ENCODE measurements at regions not wholly inside any gene's neighbourhood (a gene's known extent, or its start where the extent isn't known, plus 50 kb on each side); places are given as distances from the start of the nearest gene placed in this dataset.

DNA sequence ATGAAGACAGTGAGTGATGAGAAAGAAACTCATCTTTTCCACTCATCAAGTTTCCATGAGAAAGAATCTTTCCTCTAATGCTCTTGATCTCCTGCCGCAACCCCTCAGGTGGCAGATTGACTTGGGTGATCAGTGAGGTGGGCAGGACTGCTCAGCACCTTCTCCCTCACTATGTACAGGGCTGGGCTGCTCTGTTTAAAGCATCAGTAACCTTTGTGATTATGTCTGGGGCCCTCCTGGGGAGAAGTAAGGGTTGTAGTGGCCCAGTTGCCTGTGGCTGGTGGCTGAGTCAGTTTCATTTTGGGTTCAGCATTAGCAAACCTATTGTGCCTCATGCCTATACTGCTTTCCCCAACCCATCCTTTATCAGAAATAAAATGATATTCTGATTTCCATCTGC lies 366.0 kb downstream of the TTLL7 start:
- H3K27me3 Mint-ChIP-seq, result no peaks in the 10 kb centered on the region
- H3K9me3 Mint-ChIP-seq, result peaks cover 0 to 2% (median 0%) of the 10 kb centered on the region in 9 donors
- ATAC-seq, result no peak
- H3K27ac Mint-ChIP-seq, result peak overlapping the region in 1 of 10 donors; percentile 63
- H3K4me1 Mint-ChIP-seq, result peaks cover 0 to 2% (median 0%) of the 10 kb centered on the region in 4 donors
- no peak overlapping the region for H3K4me3 Mint-ChIP-seq
- no peak for DNase-seq
- peaks cover 0 to 2% (median 0%) of the 10 kb centered on the region in 3 donors for H3K36me3 Mint-ChIP-seq
- POLR2A ChIA-PET, result no interaction called here

DNA sequence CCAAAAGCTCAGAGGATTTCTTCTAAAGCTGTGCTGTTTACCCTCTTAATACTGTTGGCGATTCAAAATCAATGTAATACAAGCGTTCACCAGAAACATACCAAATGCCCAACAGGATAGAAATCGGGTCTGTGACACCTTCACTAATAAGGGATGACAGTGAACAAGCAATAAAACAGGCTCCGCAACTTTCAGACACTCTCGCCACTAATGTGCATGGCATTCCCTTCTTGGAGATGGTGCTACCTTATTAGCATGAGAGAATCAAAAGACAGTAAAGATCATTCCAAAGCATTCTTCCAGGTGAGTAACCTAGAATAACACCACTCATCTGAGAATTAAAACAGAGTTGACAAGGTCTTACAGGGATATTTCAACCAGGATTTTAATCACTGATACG lies 367.1 kb downstream of the TTLL7 start:
- H3K36me3 Mint-ChIP-seq, result peaks cover 0 to 2% (median 0%) of the 10 kb centered on the region in 3 donors
- DNase-seq (no peak), ATAC-seq (no peak)
- H3K4me3 Mint-ChIP-seq, result no peak overlapping the region
- H3K27me3 Mint-ChIP-seq, result no peaks in the 10 kb centered on the region
- POLR2A ChIA-PET, result no interaction called here
- no peak overlapping the region for H3K27ac Mint-ChIP-seq
- peaks cover 0 to 2% (median 0%) of the 10 kb centered on the region in 9 donors for H3K9me3 Mint-ChIP-seq
- H3K4me1 Mint-ChIP-seq, result peaks cover 0 to 2% (median 0%) of the 10 kb centered on the region in 4 donors

DNA sequence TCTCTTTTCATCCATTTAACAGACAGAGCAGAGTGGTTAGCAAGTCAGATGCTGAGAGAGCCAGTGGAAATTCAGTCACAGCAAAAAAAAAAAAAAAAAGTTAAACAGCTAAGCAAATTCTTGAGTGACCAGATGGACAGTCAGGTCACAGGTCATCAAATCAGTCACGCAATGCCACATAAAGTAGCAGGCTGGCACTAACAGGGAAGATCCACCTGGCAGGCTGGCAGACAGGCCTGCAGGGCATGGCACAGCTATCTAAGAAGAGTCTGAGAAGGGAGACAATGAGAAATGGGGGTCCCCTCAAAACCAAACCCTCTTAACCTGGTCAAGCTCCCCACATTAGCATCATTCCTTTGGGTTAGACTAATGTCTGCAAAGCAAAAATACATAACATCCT lies 371.9 kb downstream of the TTLL7 start:
- Mint-ChIP-seq H3K4me3 (no peak overlapping the region), H3K27me3 (no peaks in the 10 kb centered on the region), H3K9me3 (peaks cover 0 to 4% (median 0%) of the 10 kb centered on the region in 9 donors), H3K36me3 (peaks cover 0 to 2% (median 0%) of the 10 kb centered on the region in 3 donors), H3K4me1 (peaks cover 0 to 2% (median 0%) of the 10 kb centered on the region in 4 donors), H3K27ac (peak overlapping the region in 1 of 10 donors; percentile 49)
- no peak for DNase-seq
- ATAC-seq, result no peak
- POLR2A ChIA-PET, result no interaction called here

DNA sequence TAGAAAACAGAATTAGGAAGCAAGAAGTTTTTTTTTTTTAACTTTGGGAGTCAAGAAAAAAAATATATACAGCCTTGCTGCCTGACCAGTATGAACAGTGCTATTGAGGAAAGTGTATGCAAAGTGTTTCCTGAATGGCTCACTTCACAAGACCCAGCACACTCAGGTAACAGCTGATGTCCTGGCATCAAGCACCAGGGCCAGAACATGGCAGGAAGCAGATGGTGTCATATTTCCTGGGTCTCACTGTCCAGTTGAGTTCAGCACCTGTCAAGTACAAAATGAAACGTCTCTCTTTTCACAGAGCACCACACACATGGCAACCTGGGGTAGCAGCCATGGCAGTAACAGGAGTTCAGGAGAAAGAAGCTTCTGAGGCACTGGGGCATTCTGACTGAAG lies 372.3 kb downstream of the TTLL7 start:
- H3K27ac Mint-ChIP-seq, result peak overlapping the region in 1 of 10 donors; percentile 49

DNA sequence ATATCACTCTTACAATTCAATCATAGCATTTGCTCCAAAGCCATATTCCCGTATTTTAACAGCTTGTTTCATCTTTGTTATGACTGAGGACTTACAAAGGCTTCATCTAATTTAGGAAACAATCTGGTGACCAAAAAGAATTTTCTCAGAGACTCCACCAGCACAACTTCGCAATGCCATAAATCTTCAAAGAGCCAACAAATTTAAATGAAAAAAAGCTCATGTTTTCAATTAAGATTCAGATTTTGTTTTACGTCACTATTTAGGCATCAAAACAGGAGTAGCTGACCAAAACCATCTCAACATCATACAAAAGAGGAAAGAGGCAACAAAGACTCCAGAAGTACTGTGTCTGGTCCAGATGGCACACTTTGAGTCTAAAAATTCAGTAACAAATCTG lies 373.3 kb downstream of the TTLL7 start:
- Mint-ChIP-seq H3K4me1 (peaks cover 0 to 2% (median 0%) of the 10 kb centered on the region in 4 donors), H3K9me3 (peaks cover 0 to 4% (median 0%) of the 10 kb centered on the region in 9 donors), H3K27ac (no peak overlapping the region), H3K27me3 (no peaks in the 10 kb centered on the region), H3K36me3 (peaks cover 0 to 2% (median 0%) of the 10 kb centered on the region in 3 donors), H3K4me3 (no peak overlapping the region)
- no peak for ATAC-seq
- POLR2A ChIA-PET, result no interaction called here
- no peak for DNase-seq

More for the DNA sequence above, 372.3 kb downstream of the TTLL7 start:
- Mint-ChIP-seq H3K4me3 (no peak overlapping the region), H3K36me3 (peaks cover 0 to 2% (median 0%) of the 10 kb centered on the region in 3 donors), H3K27me3 (no peaks in the 10 kb centered on the region), H3K4me1 (peaks cover 0 to 2% (median 0%) of the 10 kb centered on the region in 4 donors), H3K9me3 (peaks cover 0 to 4% (median 0%) of the 10 kb centered on the region in 9 donors)
- no peak for ATAC-seq
- DNase-seq, result no peak
- POLR2A ChIA-PET, result no interaction called here

DNA sequence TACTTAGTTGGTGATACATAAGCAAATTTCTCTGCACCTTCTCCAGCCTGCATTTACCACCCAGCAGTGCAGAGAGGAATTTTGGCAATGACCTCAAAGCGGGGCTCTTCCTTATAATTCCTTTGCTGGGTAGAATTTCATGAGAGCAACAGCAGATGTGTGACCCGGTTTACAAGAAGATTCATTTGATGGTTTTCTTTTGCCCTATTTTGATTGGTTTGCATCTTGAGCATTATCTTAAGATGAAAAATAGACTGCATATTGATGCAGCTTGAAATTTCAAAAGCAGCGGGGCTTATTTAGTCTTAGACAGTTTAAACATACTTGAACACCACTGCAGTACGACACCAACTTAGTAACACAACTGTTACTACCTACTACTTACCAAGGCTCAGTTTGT lies 378.9 kb downstream of the TTLL7 start:
- no peak overlapping the region for H3K27ac Mint-ChIP-seq
- POLR2A ChIA-PET, result no interaction called here
- no peaks in the 10 kb centered on the region for H3K36me3 Mint-ChIP-seq
- DNase-seq (no peak), ATAC-seq (no peak)
- H3K4me3 Mint-ChIP-seq, result no peak overlapping the region
- H3K4me1 Mint-ChIP-seq, result peaks cover 0 to 2% (median 0%) of the 10 kb centered on the region in 4 donors
- peaks cover 0 to 4% (median 0%) of the 10 kb centered on the region in 9 donors for H3K9me3 Mint-ChIP-seq
- no peaks in the 10 kb centered on the region for H3K27me3 Mint-ChIP-seq

DNA sequence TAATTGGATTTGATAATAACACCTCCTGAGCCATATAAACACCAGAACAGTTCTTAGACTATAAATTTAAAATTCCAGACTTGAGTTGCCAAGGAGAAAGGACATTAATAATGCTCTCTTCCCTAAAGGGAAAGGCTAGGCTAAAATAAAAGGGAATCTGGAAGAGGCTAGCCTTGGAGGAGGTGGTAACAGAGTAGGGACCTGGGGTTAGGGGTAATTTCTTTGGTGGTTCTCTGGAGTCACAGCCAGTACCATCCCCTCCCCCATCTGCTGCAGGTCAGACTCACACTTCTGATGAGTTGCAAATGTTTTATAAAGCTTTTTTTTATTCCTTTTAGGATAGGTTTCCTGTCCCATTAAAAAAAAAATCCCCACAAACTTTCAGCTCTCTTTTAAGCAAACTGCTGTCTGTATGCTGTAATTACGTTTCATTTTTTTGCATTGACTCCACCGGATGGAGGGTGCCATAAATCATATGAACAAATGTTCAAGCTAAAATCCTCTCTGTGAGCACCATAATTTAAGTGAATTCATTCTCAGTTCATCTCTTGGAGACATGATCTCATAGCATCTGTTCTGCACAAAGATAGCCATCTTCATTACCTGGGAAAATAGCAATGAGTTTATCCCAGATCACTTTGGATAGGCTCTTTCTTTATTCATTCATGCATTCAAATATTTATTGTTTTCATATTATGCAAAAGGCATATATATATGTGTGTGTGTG lies 379.6 kb downstream of the TTLL7 start:
- POLR2A ChIA-PET, result no interaction called here
- H3K36me3 Mint-ChIP-seq, result no peaks in the 10 kb centered on the region
- no peaks in the 10 kb centered on the region for H3K27me3 Mint-ChIP-seq
- no peak overlapping the region for H3K4me3 Mint-ChIP-seq
- H3K9me3 Mint-ChIP-seq, result peaks cover 0 to 4% (median 0%) of the 10 kb centered on the region in 9 donors
- no peak overlapping the region for H3K27ac Mint-ChIP-seq
- DNase-seq (no peak), ATAC-seq (no peak)
- peaks cover 0 to 2% (median 0%) of the 10 kb centered on the region in 4 donors for H3K4me1 Mint-ChIP-seq

DNA sequence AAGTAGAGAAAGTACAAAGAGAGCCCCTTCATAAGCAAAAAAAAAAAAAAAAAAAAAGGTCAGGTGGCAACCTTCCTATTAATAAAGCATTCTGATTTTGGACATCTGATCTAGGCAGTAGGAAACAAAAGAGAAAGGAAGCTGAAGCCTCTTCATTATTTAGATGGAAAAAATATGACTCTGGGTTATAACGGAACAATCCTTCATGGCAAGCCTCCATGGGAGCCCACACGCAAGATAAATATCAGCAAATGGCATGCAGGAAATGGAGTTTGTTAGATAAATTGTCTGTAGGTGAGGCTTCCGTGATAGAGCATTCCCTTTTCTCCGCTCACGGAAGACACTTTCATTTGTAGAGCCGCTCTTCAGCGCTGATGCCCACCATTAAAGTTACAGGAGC lies 381.0 kb downstream of the TTLL7 start:
- H3K9me3 Mint-ChIP-seq, result peaks cover 0 to 4% (median 0%) of the 10 kb centered on the region in 9 donors
- H3K4me1 Mint-ChIP-seq, result peaks cover 0 to 2% (median 0%) of the 10 kb centered on the region in 4 donors
- H3K27ac Mint-ChIP-seq, result no peak overlapping the region
- DNase-seq, result no peak
- no peak overlapping the region for H3K4me3 Mint-ChIP-seq
- POLR2A ChIA-PET, result no interaction called here
- ATAC-seq, result no peak
- no peaks in the 10 kb centered on the region for H3K27me3 Mint-ChIP-seq
- no peaks in the 10 kb centered on the region for H3K36me3 Mint-ChIP-seq

DNA sequence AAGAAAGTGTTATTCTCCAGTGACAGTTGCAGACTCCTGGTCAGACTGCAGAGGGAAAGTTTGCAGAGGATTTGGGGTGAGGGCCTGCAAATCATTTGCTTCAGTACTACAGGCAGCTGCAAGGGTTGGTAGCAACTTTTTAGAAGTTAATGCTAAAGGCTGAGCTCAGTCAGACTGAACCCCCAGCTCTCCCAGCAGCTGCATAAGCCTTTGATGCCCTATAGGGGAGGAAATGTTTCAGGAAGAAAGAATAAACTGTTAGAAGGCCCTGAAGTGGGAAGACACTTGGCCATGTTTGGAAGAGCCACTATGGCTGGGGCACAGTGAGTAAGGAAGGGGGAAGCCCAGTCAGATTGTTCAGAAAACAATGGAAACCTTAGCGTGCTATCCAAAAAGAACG lies 383.6 kb downstream of the TTLL7 start:
- no peaks in the 10 kb centered on the region for H3K9me3 Mint-ChIP-seq
- ATAC-seq, result no peak
- POLR2A ChIA-PET, result no interaction called here

DNA sequence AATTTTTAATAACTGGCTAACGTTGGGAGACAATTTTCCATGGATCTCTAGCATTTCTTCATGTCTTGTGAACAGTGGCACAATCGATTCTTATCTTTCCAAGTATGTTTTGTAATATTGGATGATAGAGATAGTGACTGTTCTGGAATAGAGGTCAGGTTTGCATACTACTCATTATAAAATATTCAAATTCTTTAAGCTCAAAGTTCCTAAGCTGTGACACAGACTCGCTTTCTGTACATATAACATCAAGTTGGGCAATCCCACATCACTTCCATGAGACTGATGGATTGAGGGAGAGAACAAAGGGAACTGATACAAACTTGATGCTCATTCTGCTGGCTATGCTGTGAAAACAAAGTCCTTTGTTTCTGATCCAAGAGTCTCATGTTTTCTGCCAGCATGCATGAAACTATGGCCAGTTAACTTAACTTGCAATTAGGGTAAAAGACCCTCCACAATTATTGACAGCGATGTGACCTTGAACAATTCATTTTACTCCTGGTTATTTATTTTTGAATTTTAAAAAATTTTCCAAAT lies 392.4 kb downstream of the TTLL7 start:
- ATAC-seq, result no peak
- H3K36me3 Mint-ChIP-seq, result peaks cover 0 to 2% (median 0%) of the 10 kb centered on the region in 3 donors
- no peak overlapping the region for H3K27ac Mint-ChIP-seq
- peaks cover 0 to 6% (median 0%) of the 10 kb centered on the region in 9 donors for H3K9me3 Mint-ChIP-seq
- H3K4me3 Mint-ChIP-seq, result no peak overlapping the region
- H3K27me3 Mint-ChIP-seq, result no peaks in the 10 kb centered on the region
- DNase-seq, result no peak
- no peaks in the 10 kb centered on the region for H3K4me1 Mint-ChIP-seq
- POLR2A ChIA-PET, result no interaction called here

More for the DNA sequence above, 383.6 kb downstream of the TTLL7 start:
- no peak for DNase-seq
- peak overlapping the region in 2 of 10 donors; percentile 4 to 9 for H3K27ac Mint-ChIP-seq
- peaks cover 0 to 2% (median 1%) of the 10 kb centered on the region in 4 donors for H3K4me1 Mint-ChIP-seq
- no peaks in the 10 kb centered on the region for H3K27me3 Mint-ChIP-seq
- H3K4me3 Mint-ChIP-seq, result no peak overlapping the region
- H3K36me3 Mint-ChIP-seq, result no peaks in the 10 kb centered on the region

DNA sequence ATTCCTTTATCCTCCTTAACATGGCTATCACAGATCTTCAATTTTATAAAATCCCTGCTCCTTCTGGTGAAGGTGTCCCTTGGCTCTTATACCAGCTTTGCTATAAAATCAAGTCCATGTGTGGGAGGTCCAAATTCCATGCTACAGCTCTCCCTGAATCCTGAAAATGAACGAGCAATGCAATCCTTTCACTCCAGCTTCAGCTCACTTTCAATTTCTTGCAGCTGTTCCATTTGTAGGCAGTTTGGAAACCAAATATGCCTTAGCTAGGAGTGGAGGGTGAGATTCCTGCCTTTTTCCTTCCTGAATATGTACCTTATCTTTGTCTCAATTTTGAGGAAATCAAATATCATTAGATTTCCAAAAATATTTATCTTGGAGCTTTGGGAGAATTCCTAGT lies 402.6 kb downstream of the TTLL7 start:
- H3K27me3 Mint-ChIP-seq, result no peaks in the 10 kb centered on the region
- POLR2A ChIA-PET, result no interaction called here
- no peak for ATAC-seq

DNA sequence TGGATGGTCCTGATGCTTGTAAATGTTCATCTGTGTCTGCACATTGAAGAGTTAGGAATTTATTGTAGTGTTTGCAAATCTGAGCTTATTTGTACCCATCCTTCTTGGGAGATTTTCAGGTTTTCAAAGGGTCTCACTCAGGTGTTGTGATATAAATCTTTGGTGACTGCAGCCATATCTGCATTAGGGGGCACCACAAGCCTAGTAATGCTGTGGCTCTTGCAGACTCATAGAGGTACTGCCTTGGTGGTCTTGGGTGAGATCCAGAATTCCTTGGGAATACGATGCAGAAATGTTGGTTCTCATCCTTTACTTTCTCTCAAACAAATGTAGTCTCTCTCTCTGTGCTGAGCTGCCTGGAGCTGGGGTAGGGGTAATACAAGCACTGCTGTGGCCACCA lies 405.9 kb downstream of the TTLL7 start:
- DNase-seq, result no peak
- Mint-ChIP-seq H3K36me3 (no peaks in the 10 kb centered on the region), H3K4me1 (peaks cover 11 to 26% (median 13%) of the 10 kb centered on the region in 4 donors), H3K27ac (peak overlapping the region in 3 of 10 donors; percentile 9 to 66 (median 33)), H3K27me3 (no peaks in the 10 kb centered on the region), H3K9me3 (peaks cover 0 to 16% (median 4%) of the 10 kb centered on the region in 9 donors), H3K4me3 (no peak overlapping the region)
- POLR2A ChIA-PET, result no interaction called here
- no peak for ATAC-seq

More for the DNA sequence above, 402.6 kb downstream of the TTLL7 start:
- no peak for DNase-seq
- Mint-ChIP-seq H3K27ac (no peak overlapping the region), H3K36me3 (peaks cover 0 to 16% (median 5%) of the 10 kb centered on the region in 3 donors), H3K4me1 (peaks cover 9 to 25% (median 13%) of the 10 kb centered on the region in 4 donors), H3K9me3 (peaks cover 0 to 25% (median 5%) of the 10 kb centered on the region in 9 donors), H3K4me3 (no peak overlapping the region)

DNA sequence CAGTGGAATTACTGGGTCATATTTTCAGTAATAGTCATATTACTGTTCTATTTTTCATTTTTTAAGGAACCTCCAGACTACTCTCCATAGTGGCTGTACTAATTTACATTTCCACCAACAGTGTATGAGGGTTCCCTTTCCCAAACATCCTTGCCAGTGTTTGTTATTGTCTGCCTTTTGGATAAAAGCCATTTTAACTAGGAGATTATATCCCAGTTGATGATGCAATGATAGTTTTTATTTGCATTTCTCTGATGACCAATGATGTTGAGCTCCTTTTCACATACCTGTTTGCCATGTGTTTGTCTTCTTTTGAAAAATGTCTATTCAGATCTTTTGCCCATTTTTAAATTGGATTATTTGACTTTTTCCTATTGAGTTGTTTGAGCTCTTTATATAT lies 410.8 kb downstream of the TTLL7 start:
- no peak overlapping the region for H3K27ac Mint-ChIP-seq
- peaks cover 0 to 15% (median 6%) of the 10 kb centered on the region in 9 donors for H3K9me3 Mint-ChIP-seq
- no peak for DNase-seq
- peaks cover 0 to under 1% (median 0%) of the 10 kb centered on the region in 3 donors for H3K36me3 Mint-ChIP-seq
- H3K4me3 Mint-ChIP-seq, result no peak overlapping the region
- H3K27me3 Mint-ChIP-seq, result no peaks in the 10 kb centered on the region
- POLR2A ChIA-PET, result no interaction called here
- ATAC-seq, result no peak
- H3K4me1 Mint-ChIP-seq, result peaks cover 11 to 18% (median 14%) of the 10 kb centered on the region in 4 donors
